HG02610 (cell line): ENCODE measurements at regions not wholly inside any gene's neighbourhood (a gene's known extent, or its start where the extent isn't known, plus 50 kb on each side); places are given as distances from the start of the nearest gene placed in this dataset.
"Not testable (repeated sequence)": the region's sequence is repeated elsewhere in the genome, so short reads cannot be mapped to it uniquely, and the experiment has no call there.

Source experiments
- ATAC-seq: cut with Tn5 transposase; IDR thresholded peaks from one replicate; pipeline ENCODE4 v1.9.1; 2021; ENCODE audit warnings: mild to moderate bottlenecking, moderate library complexity; ENCODE audit not compliant: unreplicated experiment

DNA sequence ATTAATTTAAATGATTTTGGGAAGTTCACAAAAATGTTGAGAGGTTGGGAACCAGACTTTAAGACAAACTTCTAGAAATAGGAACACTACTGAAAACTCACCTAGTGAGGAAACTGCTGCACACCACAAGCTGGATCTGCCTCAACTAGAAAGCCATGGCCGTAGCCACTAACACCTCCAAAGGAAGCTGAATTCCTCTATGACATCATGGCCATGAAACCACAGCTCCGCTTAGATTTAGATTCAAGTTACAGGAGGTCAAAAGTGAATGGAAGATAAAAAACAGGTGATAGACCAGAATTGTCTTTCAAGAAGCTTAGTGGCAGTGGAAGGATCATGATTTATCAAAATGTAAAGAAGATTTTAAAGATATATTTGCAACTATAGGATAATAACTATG is 208.8 kb upstream of the ALG10 start:
- ATAC-seq, result no peak

DNA sequence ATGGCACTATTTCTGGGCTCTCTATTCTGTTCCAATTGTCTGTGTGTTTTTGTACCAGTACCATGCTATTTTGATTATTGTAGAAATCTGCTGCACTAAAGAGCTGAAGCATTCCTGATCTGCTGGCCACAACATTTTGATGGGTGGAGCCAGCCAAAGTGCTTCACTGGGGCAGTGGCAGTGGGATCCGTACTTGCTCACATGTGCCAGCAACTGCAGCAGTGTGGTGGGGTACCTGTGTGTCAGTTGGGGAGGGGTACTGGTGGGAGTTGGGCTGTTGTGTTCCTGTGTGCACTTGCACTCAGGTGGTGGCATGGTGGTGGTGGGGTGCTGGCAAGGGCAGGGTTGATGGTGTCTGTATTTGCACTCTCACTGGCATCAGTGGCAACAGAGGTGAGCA is 204.6 kb upstream of the ALG10 start:
- ATAC-seq, result no peak

DNA sequence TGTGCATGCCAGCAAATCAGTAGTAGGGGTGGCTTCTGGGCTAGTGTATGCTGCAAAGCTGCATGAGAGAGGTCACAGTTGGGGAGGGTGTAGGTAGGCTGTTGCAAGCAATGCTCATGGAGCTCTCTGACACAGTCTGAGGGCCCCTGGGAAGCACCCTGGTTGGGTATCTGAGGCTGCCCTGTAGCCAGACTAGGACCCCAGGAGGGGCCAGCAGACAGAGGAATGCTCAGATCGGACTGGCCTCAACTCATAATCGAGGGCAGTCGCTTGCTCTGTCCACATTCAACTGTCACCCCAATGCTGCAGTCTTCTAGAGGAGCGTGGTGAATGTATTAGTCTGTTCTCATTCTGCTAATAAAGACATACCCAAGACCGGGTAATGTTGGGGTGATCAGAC is 204.0 kb upstream of the ALG10 start:
- no peak for ATAC-seq

DNA sequence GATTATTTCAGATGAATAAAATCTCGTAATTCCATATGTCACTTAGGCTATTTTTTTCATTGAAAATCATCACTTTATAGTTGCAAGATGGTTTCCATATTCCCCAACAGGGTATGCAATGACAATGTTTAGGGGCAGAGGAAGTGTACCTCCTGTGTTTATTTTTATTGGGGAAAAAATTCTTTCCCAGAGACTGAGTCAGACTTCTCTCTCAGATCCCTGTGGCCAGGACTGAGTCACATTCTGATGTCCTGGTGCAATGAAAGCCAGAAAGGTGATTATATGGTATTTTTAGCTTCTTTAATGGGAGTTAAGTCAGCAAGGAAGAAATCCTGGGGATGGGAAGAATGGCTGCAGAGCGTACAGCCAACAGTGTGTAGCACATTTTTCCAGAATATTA is 196.9 kb upstream of the ALG10 start:
- ATAC-seq, result no peak

DNA sequence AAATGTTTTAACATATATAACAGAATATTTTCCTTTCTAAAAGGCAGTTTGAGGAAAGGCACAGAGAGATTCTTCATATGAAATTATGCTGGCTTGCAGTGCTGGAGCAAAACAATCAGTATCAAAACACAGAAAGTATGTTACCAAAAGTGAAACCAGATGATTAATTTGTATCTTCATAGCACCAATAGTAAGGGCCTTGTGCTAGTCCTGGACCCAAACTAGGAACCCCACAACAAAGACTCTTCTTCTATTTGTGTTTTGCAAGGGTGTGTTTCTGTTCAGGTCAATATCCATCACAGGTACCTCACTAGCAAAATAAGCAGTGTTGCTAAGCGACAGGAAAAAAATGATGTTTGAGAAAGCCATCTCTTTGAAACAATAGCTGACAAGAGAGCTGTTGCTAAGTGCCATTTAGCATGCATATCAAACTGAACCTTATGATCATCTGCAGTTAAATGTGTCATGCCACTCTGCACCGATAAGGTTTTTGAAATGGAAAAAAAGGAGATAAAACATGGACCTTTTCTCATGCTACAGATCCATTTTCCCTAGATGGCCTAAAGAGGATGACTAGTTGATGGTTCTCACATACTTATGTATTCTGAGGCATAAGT is 196.2 kb upstream of the ALG10 start:
- ATAC-seq, result peak; percentile 67

DNA sequence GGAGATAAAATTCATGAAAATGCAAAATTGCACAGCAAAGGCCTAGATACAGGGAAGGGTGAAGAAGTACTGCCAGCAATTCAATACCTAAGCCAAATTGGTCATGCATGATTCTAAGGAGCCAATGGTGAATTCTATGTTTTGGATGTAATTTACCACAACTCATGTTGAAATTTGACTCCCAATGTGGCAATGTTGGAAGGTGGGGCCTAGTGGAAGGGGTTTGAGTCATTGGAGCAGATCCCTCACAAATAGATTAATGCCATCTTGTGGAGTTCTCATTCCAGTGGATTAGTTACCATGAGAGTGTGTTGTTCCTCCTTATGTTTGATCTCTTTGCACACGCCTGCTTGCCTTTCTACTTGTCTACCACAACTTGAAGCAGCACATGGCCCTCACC is 194.0 kb upstream of the ALG10 start:
- ATAC-seq, result no peak

DNA sequence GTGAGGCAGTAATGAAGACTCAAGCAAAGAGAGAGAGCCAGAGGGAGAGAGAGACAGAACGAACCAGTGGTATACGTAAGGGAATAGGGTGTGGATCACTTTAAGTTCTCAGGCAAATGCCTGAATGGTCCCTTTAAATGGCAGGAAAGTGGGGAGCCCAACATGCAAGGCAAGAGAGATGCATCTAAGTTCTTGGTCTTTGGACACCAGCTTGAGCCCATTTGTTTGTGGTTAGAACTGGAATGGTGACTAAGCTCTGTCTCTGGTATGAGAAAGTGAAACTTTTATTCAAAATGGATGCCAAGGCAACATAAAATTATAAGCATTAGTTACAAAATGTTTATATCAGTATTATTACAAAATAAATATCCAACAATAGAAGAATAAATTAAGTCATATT is 192.2 kb upstream of the ALG10 start:
- ATAC-seq, result no peak

DNA sequence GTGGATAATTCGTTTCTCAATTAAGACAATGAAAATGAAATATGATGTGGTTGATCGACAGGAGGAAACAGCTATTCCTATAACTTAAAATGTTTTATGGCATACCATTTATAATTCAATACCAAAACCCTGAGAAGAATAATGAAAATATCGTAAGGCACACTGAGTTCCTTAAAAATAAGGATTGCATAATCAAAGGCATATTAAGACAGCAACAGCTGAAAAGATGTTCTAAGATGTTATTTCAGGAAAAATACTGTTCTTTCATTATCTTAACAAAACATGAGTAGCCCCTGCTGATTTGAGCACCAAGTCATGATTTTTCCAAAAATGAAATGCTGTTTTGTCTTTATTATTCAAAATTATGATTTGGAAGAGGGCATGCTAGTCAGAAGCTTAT is 189.4 kb upstream of the ALG10 start:
- ATAC-seq, result no peak

DNA sequence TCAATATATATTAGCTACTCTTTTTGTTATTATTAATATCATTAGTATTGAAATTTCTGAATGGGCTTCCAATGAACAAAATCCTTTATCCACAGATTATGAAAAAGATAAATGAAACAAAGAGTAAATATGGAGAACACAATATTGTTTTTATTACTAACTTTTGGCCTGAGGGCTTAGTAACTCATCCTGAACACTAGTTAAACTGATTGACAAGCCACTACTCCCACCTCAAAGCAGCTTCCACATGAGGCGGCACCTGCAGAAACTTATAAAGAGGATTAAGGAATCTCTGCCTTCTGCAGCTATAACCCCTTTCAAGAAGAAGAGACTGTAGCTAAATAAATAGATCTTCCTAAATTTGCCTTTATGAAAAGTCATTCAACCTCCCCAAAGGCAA is 187.6 kb upstream of the ALG10 start:
- no peak for ATAC-seq

DNA sequence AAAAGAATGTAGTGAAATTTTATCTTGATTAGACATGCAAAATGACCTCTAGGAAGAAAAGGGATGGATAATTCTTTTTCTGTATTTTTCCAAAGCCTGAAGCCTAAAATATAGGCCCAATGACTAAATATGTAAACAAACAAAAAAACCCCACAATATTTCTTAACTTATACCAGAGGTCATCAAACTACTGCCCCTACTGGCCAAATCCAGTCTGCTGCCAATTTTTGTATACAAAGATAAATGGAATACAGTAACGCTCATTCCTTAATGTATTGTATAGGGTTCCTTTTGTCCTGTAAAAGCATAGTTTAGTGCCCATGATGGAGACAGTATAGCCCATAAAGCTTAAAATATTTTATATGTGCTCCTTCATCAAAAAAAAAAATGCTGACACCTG is 145.7 kb upstream of the ALG10 start:
- no peak for ATAC-seq

DNA sequence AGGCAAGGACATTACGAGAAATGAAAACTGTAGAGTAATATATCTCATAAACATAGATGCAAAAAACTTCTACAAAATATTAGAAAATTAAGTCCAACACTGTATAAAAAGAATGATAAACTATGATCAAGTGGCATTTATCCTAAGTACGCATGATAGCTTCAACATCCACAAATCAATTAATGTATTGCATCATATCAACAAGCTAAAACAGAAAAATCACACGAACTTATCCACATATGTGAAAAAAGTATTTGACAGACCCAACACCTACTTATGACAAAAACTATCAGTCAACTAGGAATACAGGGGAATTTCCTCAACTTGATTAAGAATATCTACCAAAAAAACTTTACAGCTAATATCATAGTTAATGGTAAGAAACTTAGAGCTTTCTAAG is 129.9 kb upstream of the ALG10 start:
- no peak for ATAC-seq

DNA sequence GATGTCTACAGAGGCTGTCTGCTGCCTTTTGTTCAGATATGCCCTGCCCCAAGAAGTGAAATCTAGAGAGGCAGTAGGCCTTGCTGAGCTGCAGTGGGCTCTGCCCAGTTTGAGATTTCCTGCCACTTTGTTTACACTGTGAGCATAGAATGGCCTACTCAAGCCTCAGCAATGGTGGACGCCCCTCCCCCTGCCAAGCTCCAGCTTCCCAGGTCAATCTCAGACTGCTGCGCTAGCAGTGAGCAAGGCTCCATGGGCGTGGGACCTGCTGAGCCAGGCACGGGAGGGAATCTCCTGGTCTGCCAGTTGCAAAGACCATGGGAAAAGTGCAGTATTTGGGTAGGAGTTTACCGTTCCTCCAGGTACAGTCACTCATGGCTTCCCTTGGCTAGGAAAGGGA is 101.8 kb upstream of the ALG10 start:
- not testable (repeated sequence) for ATAC-seq

DNA sequence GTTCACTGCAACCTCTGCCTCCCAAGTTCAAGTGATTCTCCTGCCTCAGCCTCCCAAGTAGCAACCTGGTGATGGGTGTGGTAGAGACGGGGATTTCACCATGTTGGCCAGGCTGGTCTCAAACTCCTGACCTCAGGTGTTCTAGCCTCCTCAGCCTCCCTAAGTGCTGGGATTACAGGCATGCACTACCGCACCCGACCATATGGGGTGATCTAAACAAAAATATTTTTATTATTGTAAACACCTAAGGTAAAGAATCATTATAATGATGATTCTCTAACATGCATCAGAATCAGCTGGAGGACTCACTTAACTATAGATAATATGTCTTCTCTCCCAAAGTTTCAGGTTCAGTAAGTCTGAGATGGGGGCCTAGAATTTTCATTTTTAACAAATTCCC is 96.2 kb upstream of the ALG10 start:
- no peak for ATAC-seq

DNA sequence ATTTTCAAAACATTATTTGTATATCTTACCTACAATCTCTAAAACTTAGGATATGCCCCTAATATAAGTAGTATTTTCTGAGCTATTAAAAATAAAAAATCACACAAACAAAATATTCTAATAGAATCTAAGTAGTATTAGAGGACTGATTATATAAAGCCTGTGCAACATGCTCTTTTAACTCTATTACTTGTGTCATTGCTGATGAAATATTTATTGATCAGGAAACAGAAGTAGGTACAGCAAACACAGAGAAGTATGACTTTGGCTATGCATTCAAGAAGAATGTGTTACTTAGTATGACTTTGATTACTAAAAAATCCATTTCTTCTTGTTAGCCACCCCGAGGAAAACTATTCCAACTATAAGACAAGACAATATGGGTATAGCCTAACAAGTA is 84.6 kb upstream of the ALG10 start:
- ATAC-seq, result not testable (repeated sequence)

DNA sequence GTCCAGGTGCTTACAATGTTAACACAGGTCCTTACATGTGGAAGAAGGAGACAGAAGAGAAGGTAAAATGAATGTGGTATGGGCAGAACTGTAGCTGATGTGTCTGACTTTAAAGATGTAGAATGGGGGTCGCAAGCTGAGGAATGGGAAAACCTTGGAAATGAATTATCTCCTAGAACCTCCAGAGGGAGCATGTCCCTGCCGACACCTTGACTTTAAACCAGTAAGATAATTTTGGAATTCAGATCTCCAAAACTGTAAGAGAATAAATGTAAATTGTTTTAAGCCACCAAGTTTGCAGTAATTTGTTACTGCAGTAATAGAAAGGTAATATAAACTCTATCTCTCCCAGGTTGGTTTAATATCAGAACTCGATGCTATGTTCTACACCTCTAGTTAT is 80.1 kb upstream of the ALG10 start:
- no peak for ATAC-seq

DNA sequence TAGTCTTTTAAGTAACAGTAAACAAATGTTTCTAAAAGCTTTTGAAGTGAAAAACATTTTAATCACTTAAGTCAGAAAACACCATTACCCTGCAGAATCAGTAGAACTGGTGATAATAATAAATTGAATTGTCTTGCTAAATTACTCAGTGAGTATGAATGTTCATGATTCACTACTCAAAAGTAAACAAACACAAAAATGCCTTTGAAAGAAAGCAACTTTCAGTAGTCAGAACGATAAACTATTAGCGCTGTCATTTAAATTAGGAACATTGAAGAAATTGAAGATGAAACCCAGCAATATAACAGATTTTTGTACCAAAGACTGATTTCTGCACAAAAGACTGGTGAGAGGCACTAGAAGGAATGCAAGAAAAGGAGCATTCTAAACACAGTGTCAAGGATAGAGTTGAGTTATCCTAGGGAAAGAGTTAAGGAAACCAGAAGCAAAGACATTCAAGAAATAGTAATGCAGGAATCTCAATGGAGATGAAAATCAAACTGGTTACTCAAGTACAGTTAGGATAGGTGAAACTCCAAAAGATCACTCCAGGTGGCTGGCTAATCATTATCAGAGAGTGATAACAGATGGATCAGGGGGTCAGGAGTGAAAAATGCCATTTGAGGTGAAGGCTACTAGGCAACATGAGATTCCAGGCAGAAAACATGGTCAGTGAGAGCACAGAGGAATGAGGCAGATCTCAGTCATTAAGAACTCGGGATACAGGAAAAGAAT is 77.4 kb upstream of the ALG10 start:
- ATAC-seq, result no peak

DNA sequence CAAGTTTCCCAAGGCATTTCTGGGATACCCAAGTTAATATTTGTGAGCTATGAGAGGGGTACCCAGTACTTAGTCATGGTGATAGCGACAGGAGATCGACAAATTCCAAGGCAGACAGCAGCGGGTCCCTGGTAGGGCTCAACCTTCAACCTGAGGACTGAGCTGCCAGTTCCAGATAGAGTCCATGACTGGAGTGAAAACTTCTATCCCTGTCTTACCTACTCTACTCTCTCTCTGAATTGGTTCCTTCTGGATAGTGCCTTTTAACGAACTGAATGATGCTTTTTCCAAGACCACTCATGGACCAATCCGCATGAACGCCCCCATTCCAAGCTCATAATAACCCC is 76.9 kb upstream of the ALG10 start:
- ATAC-seq, result no peak

DNA sequence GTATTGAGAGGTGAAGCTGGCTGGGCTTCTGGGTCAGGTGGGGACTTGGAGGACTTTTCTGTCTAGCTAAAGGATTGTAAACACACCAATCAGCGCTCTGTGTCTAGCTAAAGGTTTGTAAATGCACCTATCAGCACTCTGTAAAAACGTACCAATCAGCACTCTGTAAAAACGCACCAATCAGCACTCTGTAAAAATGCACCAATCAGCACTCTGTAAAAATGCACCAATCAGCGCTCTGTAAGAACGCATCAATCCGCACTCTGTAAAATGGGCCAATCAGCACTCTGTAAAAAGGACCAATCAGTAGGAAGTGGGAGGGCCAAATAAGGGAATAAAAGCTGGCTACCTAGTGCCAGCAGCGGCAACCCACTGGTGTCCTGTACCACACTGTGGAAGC is 56.1 kb upstream of the ALG10 start:
- ATAC-seq, result not testable (repeated sequence)

DNA sequence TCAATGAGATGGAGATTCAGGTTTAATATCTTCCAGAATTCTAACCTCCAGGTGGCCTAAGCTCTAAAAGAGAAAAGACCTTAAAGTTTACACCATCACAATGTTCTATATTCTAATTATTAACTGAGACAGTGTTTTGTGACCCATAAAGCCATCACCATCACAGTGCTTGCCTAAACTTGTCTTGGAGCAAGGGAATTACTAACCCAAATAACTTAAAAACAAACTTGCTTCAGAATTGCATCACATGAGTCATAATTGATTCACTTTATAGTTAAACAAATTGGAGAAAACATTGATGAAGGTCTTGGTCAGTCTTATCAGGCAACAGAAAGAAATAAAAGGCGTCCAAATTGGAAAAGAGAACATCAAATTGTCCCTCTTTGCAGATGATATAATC is 54.5 kb upstream of the ALG10 start:
- ATAC-seq, result no peak
